Panc1 (cell line): ENCODE measurements at regions not wholly inside any gene's neighbourhood (a gene's known extent, or its start where the extent isn't known, plus 50 kb on each side); places are given as distances from the start of the nearest gene placed in this dataset.

ENCODE experiments used
- ATAC-seq: fragments of 200-7000 bp; cut with Tn5 transposase; 2 replicates; pipeline ENCODE4 v1.9.1; 2020; ENCODE audit warnings: mild to moderate bottlenecking, moderate library complexity
- BruUV-seq: library from RNA; stranded (reverse); fragments of 400-500 nt; replicated peaks from 2 replicates; lab custom pipeline; 2021; lab: Mats Ljungman, UMichigan
- CTCF ChIA-PET: fragments of 300-600 bp; sonication (Branson Sonifier 250); formaldehyde crosslinking; loops from one replicate; lab custom pipeline; 2022; ENCODE audit warnings: antibody characterized with exemption; lab: Charles Lee
- POLR2A ChIA-PET: fragments of 300-600 bp; sonication (Branson Sonifier 250); formaldehyde crosslinking; loops from one replicate; lab custom pipeline; 2022; ENCODE audit warnings: antibody characterized with exemption; lab: Charles Lee
- DNase-seq: peaks from one replicate; pipeline ENCODE4 v3.0.0-alpha.2; 2010; ENCODE audit warnings: low read depth, low spot score
- H3K27ac ChIP-seq: 2 replicates; pipeline ENCODE4 v1.5.1; 2011; ENCODE audit warnings: mild to moderate bottlenecking, low read length, inconsistent platforms
- H3K27me3 ChIP-seq: fragments of 200-500 bp; sonication (Bioruptor generic); 2 replicates; pipeline ENCODE4 v1.6.0; 2014; ENCODE audit warnings: low read length, inconsistent platforms; ENCODE audit not compliant: control insufficient read depth, insufficient read depth
- H3K36me3 ChIP-seq: fragments of 200-500 bp; sonication (Bioruptor generic); 2 replicates; pipeline ENCODE4 v1.5.1; 2014; ENCODE audit warnings: inconsistent platforms, mild to moderate bottlenecking, low read length, moderate library complexity; ENCODE audit not compliant: control insufficient read depth, insufficient read depth
- H3K4me1 ChIP-seq: 2 replicates; pipeline ENCODE4 v1.5.1; 2011; ENCODE audit warnings: inconsistent platforms, mild to moderate bottlenecking, low read length, moderate library complexity; ENCODE audit not compliant: control insufficient read depth, insufficient read depth
- H3K4me3 ChIP-seq, 2 experiments: 2 replicates each; pipeline ENCODE4 v1.5.1; 2011 to 2012; ENCODE audit warnings: low read depth in 2 of 2, low read length in 2 of 2, mild to moderate bottlenecking in 2 of 2, inconsistent platforms in 1 of 2, moderate library complexity in 1 of 2
- H3K9me3 ChIP-seq: fragments of 200-500 bp; sonication (Bioruptor generic); 2 replicates; pipeline ENCODE4 v1.5.1; 2014; ENCODE audit warnings: low read depth, mild to moderate bottlenecking, inconsistent platforms, low read length, moderate library complexity; ENCODE audit not compliant: control insufficient read depth, insufficient read depth
- POLR2AphosphoS5 ChIP-seq: IDR thresholded peaks from 2 replicates; pipeline ENCODE4 v1.6.1; 2012; ENCODE audit warnings: mild to moderate bottlenecking, low read depth, low read length, moderate library complexity
- SIN3A ChIP-seq: IDR thresholded peaks from 2 replicates; pipeline ENCODE4 v1.6.1; 2012; ENCODE audit warnings: low read depth, mild to moderate bottlenecking, low read length, moderate library complexity, borderline replicate concordance; ENCODE audit not compliant: insufficient read depth
- TCF7L2 ChIP-seq: IDR thresholded peaks from 2 replicates; pipeline ENCODE4 v1.6.1; 2011; ENCODE audit warnings: mild to moderate bottlenecking, low read depth, low read length, inconsistent platforms
- in situ Hi-C: cut with HindIII; loops from 2 replicates; pipeline ENCODE4 v1.10.0; 2016; ENCODE audit warnings: low sequenced_read_pairs, low pct_unique_long_range_greater_than_20kb
- intact Hi-C: fragments of 100-400 bp; cut with micrococcal nuclease; formaldehyde crosslinking; loops from one replicate; pipeline ENCODE4 v1.10.0; 2022; ENCODE audit not compliant: unreplicated experiment
- TF ChIP-seq, protein P1 (sequence below): fragments of 450-650 bp; IDR thresholded peaks from 2 replicates; pipeline ENCODE4 v1.5.1; 2017; ENCODE audit warnings: mild to moderate bottlenecking
- TF ChIP-seq, protein P2 (sequence below), 2 experiments: IDR thresholded peaks; 2 replicates each; pipeline ENCODE4 v1.6.1; 2011 to 2012; ENCODE audit warnings: low read depth in 2 of 2, control low read depth in 1 of 2, low read length in 1 of 2, mild to moderate bottlenecking in 1 of 2, moderate library complexity in 1 of 2; ENCODE audit not compliant: insufficient read depth in 1 of 2

DNA sequence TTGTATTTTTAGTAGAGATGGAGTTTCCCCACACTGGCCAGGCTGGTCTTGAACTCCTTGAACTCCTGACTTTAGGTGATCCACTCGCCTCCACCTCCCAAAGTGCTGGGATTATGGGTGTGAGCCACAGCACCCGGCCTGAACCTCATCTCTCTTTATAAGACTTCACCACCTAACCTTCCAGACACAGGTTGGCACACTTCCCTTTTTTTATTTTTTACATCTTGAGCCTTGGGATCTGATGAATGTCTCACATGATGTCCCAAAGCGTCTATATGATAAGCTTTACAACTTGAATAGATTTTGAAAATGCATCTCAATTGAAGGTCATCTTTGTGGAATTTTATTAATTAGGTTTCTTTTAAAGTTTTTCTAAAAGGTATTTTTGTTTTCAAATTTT, 172.4 kb upstream of the IVNS1ABP start:
- H3K27me3 ChIP-seq = no peaks in the 10 kb centered on the region
- POLR2A ChIA-PET = no interaction called here
- CTCF ChIA-PET = interaction anchor here (0.6 kb wide), 2 partner anchors 81 to 191 kb away, joined by 3 read pairs; no protein-coding TSS in a partner anchor
- TF ChIP-seq POLR2AphosphoS5 (no peak), TCF7L2 (no peak), SIN3A (no peak)
- TF ChIP-seq, protein P1, sequence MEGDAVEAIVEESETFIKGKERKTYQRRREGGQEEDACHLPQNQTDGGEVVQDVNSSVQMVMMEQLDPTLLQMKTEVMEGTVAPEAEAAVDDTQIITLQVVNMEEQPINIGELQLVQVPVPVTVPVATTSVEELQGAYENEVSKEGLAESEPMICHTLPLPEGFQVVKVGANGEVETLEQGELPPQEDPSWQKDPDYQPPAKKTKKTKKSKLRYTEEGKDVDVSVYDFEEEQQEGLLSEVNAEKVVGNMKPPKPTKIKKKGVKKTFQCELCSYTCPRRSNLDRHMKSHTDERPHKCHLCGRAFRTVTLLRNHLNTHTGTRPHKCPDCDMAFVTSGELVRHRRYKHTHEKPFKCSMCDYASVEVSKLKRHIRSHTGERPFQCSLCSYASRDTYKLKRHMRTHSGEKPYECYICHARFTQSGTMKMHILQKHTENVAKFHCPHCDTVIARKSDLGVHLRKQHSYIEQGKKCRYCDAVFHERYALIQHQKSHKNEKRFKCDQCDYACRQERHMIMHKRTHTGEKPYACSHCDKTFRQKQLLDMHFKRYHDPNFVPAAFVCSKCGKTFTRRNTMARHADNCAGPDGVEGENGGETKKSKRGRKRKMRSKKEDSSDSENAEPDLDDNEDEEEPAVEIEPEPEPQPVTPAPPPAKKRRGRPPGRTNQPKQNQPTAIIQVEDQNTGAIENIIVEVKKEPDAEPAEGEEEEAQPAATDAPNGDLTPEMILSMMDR = no peak
- TF ChIP-seq, protein P2, sequence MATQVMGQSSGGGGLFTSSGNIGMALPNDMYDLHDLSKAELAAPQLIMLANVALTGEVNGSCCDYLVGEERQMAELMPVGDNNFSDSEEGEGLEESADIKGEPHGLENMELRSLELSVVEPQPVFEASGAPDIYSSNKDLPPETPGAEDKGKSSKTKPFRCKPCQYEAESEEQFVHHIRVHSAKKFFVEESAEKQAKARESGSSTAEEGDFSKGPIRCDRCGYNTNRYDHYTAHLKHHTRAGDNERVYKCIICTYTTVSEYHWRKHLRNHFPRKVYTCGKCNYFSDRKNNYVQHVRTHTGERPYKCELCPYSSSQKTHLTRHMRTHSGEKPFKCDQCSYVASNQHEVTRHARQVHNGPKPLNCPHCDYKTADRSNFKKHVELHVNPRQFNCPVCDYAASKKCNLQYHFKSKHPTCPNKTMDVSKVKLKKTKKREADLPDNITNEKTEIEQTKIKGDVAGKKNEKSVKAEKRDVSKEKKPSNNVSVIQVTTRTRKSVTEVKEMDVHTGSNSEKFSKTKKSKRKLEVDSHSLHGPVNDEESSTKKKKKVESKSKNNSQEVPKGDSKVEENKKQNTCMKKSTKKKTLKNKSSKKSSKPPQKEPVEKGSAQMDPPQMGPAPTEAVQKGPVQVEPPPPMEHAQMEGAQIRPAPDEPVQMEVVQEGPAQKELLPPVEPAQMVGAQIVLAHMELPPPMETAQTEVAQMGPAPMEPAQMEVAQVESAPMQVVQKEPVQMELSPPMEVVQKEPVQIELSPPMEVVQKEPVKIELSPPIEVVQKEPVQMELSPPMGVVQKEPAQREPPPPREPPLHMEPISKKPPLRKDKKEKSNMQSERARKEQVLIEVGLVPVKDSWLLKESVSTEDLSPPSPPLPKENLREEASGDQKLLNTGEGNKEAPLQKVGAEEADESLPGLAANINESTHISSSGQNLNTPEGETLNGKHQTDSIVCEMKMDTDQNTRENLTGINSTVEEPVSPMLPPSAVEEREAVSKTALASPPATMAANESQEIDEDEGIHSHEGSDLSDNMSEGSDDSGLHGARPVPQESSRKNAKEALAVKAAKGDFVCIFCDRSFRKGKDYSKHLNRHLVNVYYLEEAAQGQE (IDR thresholded peaks at IDR 0.05; ENCODE audit: insufficient read depth in 1 of 2, low read depth in 2 of 2, low read length in 1 of 2) = no peak
- no peak overlapping the region for H3K27ac ChIP-seq
- no peaks in the 10 kb centered on the region; the same call in 1 of the 2 replicates for H3K4me1 ChIP-seq
- no peaks in the 10 kb centered on the region for H3K9me3 ChIP-seq
- no peaks in the 10 kb centered on the region for H3K36me3 ChIP-seq
- DNase-seq (no peak), ATAC-seq (no peak)
- no TSS peak for BruUV-seq
- in situ Hi-C loops (no loop called here), intact Hi-C loops (no loop called here)
- no peak overlapping the region for H3K4me3 ChIP-seq

DNA sequence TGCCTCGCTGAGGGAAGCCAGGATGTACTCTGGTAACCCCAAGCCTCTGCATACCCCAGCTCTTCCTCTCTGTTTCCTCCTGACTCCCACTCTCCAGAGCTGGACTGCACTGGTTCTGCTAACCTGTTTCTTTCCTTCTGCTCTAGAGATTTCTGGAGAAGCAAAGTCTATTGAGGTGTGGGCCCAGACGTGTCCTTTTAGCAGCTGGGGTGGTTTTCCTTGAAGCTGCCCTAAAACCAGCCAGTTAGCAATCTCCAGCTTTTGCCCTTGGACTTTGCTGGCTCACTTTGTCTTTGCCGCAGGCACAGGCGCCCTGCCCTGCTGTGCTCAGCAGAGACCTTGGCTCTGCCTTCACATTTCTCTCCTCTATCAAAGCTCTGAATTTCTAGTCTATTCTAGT, 171.8 kb upstream of the IVNS1ABP start:
- H3K27me3 ChIP-seq = no peaks in the 10 kb centered on the region
- POLR2A ChIA-PET = no interaction called here
- H3K27ac ChIP-seq = peak overlapping the region; percentile 41; the same call in 1 of the 2 replicates
- no peak overlapping the region for H3K4me3 ChIP-seq
- DNase-seq (no peak), ATAC-seq (peak; percentile 68)
- in situ Hi-C loops (no loop called here), intact Hi-C loops (no loop called here)
- no peaks in the 10 kb centered on the region; the same call in 1 of the 2 replicates for H3K4me1 ChIP-seq
- CTCF ChIA-PET = interaction anchor here (0.6 kb wide), 3 partner anchors 13 to 192 kb away, joined by 3 to 5 read pairs (median 3); no protein-coding TSS in a partner anchor
- BruUV-seq = no TSS peak
- TF ChIP-seq, protein P1 = no peak
- TF ChIP-seq POLR2AphosphoS5 = no peak
- TF ChIP-seq SIN3A = no peak
- TF ChIP-seq TCF7L2 = no peak
- TF ChIP-seq, protein P2 (IDR thresholded peaks at IDR 0.05; ENCODE audit: insufficient read depth in 1 of 2, low read depth in 2 of 2, low read length in 1 of 2) = no peak
- H3K9me3 ChIP-seq = no peaks in the 10 kb centered on the region
- no peaks in the 10 kb centered on the region for H3K36me3 ChIP-seq
